Body of pancreas (tissue), 4 donors: ENCODE measurements at regions not wholly inside any gene's neighbourhood (a gene's known extent, or its start where the extent isn't known, plus 50 kb on each side); places are given as distances from the start of the nearest gene placed in this dataset.

Source experiments
- POLR2A ChIP-seq, 3 donors: fragments of 450-650 bp; IDR thresholded peaks; one replicate each; pipeline ENCODE4 v1.6.1; 2016; ENCODE audit warnings: antibody characterized with exemption in 3 of 3, mild to moderate bottlenecking in 2 of 3
- TF ChIP-seq, protein P1 (sequence below), 7 experiments: fragments of 450-650 bp in 4 of 7; fragments of 200-600 bp in 3 of 7; sonication (generic) in 3 of 7; IDR thresholded peaks; one replicate each; pipeline ENCODE4 v1.5.1; 2016 to 2019; ENCODE audit warnings: antibody characterized with exemption in 7 of 7

DNA sequence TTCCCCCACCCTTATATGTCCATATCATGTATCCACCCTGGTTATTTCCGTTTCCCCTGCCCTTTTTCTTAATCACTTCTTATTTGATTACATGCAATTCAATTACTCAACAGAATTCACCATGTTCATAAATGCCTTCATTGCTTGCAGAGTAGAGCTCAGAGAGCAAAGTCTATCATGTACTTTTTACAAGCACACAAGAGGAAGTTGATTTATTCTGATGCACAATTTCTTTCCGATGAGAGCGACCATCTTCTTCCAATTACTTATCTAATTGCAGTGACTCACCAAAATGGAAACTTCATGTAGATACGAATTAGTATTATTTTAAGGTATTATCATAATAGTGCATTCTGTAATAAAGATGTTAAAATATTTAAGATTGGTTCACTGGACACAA is 430.5 kb upstream of the KLF6 start:
- TF ChIP-seq, protein P1, sequence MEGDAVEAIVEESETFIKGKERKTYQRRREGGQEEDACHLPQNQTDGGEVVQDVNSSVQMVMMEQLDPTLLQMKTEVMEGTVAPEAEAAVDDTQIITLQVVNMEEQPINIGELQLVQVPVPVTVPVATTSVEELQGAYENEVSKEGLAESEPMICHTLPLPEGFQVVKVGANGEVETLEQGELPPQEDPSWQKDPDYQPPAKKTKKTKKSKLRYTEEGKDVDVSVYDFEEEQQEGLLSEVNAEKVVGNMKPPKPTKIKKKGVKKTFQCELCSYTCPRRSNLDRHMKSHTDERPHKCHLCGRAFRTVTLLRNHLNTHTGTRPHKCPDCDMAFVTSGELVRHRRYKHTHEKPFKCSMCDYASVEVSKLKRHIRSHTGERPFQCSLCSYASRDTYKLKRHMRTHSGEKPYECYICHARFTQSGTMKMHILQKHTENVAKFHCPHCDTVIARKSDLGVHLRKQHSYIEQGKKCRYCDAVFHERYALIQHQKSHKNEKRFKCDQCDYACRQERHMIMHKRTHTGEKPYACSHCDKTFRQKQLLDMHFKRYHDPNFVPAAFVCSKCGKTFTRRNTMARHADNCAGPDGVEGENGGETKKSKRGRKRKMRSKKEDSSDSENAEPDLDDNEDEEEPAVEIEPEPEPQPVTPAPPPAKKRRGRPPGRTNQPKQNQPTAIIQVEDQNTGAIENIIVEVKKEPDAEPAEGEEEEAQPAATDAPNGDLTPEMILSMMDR (IDR thresholded peaks at IDR 0.05), result no peak
- no peak for TF ChIP-seq POLR2A (IDR thresholded peaks at IDR 0.05)
